Adrenal gland (tissue), 9 donors: ENCODE measurements at regions not wholly inside any gene's neighbourhood (a gene's known extent, or its start where the extent isn't known, plus 50 kb on each side); places are given as distances from the start of the nearest gene placed in this dataset.

Source experiments
- DNase-seq, 7 donors: peaks; one replicate each; pipeline ENCODE4 v3.0.0-alpha.2; 2019 to 2020
- H3K27ac ChIP-seq, 5 donors: fragments of 200-600 bp; sonication (generic) in 4 of 5; 1 replicate in 3 of 5; 2 replicates in 2 of 5; pipeline versions ENCODE4 v1.5.1 to v1.8.0; 2016 to 2020; ENCODE audit warnings: mild to moderate bottlenecking in 1 of 5
- H3K27me3 ChIP-seq: fragments of 200-600 bp; 2 replicates; pipeline ENCODE4 v1.8.0; 2021
- H3K36me3 ChIP-seq, 2 donors: fragments of 200-600 bp; replicated peaks in 1 of 2; 1 replicate in 1 of 2; 2 replicates in 1 of 2; pipeline versions ENCODE4 v1.5.1 to v1.8.0; 2018 to 2022
- H3K4me1 ChIP-seq, 2 donors: fragments of 200-600 bp; replicated peaks in 1 of 2; 1 replicate in 1 of 2; 2 replicates in 1 of 2; pipeline versions ENCODE4 v1.5.1 to v1.8.0; 2018 to 2021
- H3K4me3 ChIP-seq, 4 donors: fragments of 200-600 bp; sonication (generic) in 3 of 4; one replicate each; pipeline ENCODE4 v1.5.1; 2016 to 2018
- H3K9me3 ChIP-seq, 3 donors: fragments of 200-600 bp; sonication (generic) in 1 of 3; replicated peaks in 1 of 3; 1 replicate in 2 of 3; 2 replicates in 1 of 3; pipeline versions ENCODE4 v1.5.1 to v1.8.0; 2016 to 2021
- CTCF ChIP-seq, 6 experiments: fragments of 450-650 bp in 4 of 6; fragments of 200-600 bp in 2 of 6; sonication (generic) in 1 of 6; IDR thresholded peaks; 1 replicate in 5 of 6; 2 replicates in 1 of 6; pipeline versions ENCODE4 v1.5.1 to v1.8.0; 2016 to 2021; ENCODE audit warnings: antibody characterized with exemption in 6 of 6, mild to moderate bottlenecking in 2 of 6, moderate library complexity in 1 of 6
- POLR2A ChIP-seq, 2 donors: fragments of 450-650 bp; IDR thresholded peaks; one replicate each; pipeline ENCODE4 v1.6.1; 2017; ENCODE audit warnings: antibody characterized with exemption in 2 of 2, mild to moderate bottlenecking in 2 of 2, moderate library complexity in 1 of 2
- WGBS, 4 donors: extraction: QIAGEN DNeasy Blood & Tissue Kit in 2 of 4; methylation state at CpG; one replicate each; pipeline versions ENCODE4 v1.1.5 to v1.1.7; 2013 to 2017; 5-methylcytosine and 5-hydroxymethylcytosine counted together
- intact Hi-C, 2 donors: fragments of 100-400 bp; cut with DNase I; formaldehyde crosslinking; loops; one replicate each; pipeline versions ENCODE4 v1.14.1 to v1.15.0; 2022 to 2023
- donor health status: healthy with polysubstance abuse.
- donor health status: Bipolar disorder and iron deficiency.
- donor health status: DM: yes; HTN: yes; CAD: no.
- donor health status: DM: no; HTN: no; CAD: no.
- donor health status: DM: no; HTN: no; CAD: no.

GRCh38 chr9:13974891-13975290, 339.1 kb downstream of the NFIB start:
- H3K9me3 ChIP-seq, result no peaks in the 10 kb centered on the region
- H3K4me3 ChIP-seq, result no peak overlapping the region
- H3K27ac ChIP-seq, result no peak overlapping the region
- no peak for DNase-seq
- H3K36me3 ChIP-seq, result no peaks in the 10 kb centered on the region
- H3K4me1 ChIP-seq, result peaks cover 0 to 4% of the 10 kb centered on the region in 2 donors
- H3K27me3 ChIP-seq, result no peaks in the 10 kb centered on the region
- intact Hi-C loops, result no loop called here
- TF ChIP-seq CTCF (IDR thresholded peaks at IDR 0.05) (no peak), POLR2A (IDR thresholded peaks at IDR 0.05) (no peak)
- 65 to 75% (median 72%) methylated on average over 4 of the region's 4 CpGs for WGBS, 4 donors

- no peaks in the 10 kb centered on the region for H3K27me3 ChIP-seq
- H3K36me3 ChIP-seq, result no peaks in the 10 kb centered on the region
- peaks cover 0 to 7% of the 10 kb centered on the region in 2 donors for H3K4me1 ChIP-seq
- no peak overlapping the region for H3K4me3 ChIP-seq
- intact Hi-C loops, result no loop called here
- 75 to 88% (median 80%) methylated on average over 10 of the region's 10 CpGs for WGBS, 4 donors
- H3K27ac ChIP-seq, result no peak overlapping the region
- TF ChIP-seq CTCF (IDR thresholded peaks at IDR 0.05) (no peak), POLR2A (IDR thresholded peaks at IDR 0.05) (no peak)
- DNase-seq, result no peak
- H3K9me3 ChIP-seq, result no peaks in the 10 kb centered on the region
These were observed 341.8 kb downstream of the NFIB start for GRCh38 chr9:13971966-13972655.

GRCh38 chr9:13971415-13971814, 342.5 kb downstream of the NFIB start:
- Histone ChIP-seq H3K27ac (no peak overlapping the region), H3K36me3 (no peaks in the 10 kb centered on the region)
- intact Hi-C loops, result no loop called here

GRCh38 chr9:13970426-13970825, 343.5 kb downstream of the NFIB start:
- no peak for DNase-seq
- TF ChIP-seq POLR2A (IDR thresholded peaks at IDR 0.05), result no peak
- TF ChIP-seq CTCF (IDR thresholded peaks at IDR 0.05), result no peak
- Histone ChIP-seq H3K27ac (no peak overlapping the region), H3K4me3 (no peak overlapping the region), H3K4me1 (peaks cover 0 to 7% of the 10 kb centered on the region in 2 donors), H3K9me3 (no peaks in the 10 kb centered on the region), H3K36me3 (no peaks in the 10 kb centered on the region), H3K27me3 (no peaks in the 10 kb centered on the region)
- intact Hi-C loops, result no loop called here
- WGBS, 4 donors, result 71 to 77% (median 72%) methylated on average over 3 of the region's 3 CpGs

More at GRCh38 chr9:13971415-13971814, 342.5 kb downstream of the NFIB start:
- Histone ChIP-seq H3K27me3 (no peaks in the 10 kb centered on the region), H3K4me3 (no peak overlapping the region), H3K4me1 (peaks cover 0 to 7% of the 10 kb centered on the region in 2 donors), H3K9me3 (no peaks in the 10 kb centered on the region)
- TF ChIP-seq CTCF (IDR thresholded peaks at IDR 0.05) (no peak), POLR2A (IDR thresholded peaks at IDR 0.05) (no peak)
- 79 to 88% (median 84%) methylated on average over 4 of the region's 4 CpGs for WGBS, 4 donors
- DNase-seq, result no peak
